ENCODE measurements at regions not wholly inside any gene's neighbourhood (a gene's known extent, or its start where the extent isn't known, plus 50 kb on each side); places are given as distances from the start of the nearest gene placed in this dataset.

DNA sequence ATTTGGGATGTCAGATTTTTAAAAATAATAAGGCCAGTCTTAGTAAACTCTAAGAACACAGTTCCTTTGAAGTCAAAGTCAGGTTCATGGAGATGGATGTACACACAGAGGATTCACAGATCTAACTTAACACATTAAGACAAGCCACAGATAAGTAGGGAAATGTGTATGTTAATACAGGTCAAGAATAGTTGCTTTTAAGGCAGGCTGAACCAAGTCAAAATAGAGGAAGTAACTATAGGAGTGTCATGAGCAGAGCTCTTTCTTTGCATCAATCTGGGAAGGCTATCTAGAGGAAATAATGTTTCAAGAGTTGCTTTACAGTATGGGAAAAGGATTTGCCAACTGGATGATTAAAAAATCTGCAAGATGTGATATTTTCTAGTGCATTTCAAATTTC lies 128.0 kb upstream of the FBXO11 start:
- Histone ChIP-seq H3K36me3 (ENCODE audit: control insufficient read depth, insufficient read depth, low read length) (no peaks in the 10 kb centered on the region), H4K20me1 (ENCODE audit: control insufficient read depth, extremely low read depth, insufficient read depth, low read length) (no peaks in the 10 kb centered on the region), H3K4me3 (replicated peaks in 1 of 4; ENCODE audit: control extremely low read depth in 1 of 4, insufficient read depth in 1 of 4, low read depth in 3 of 4, low read length in 4 of 4) (no peak overlapping the region), H3K27ac (ENCODE audit: insufficient read depth, low read length) (no peak overlapping the region), H2AFZ (ENCODE audit: low read length) (no peak overlapping the region), H3K9ac (ENCODE audit: insufficient read depth, low read length) (no peak overlapping the region), H3K27me3 (ENCODE audit: control insufficient read depth, insufficient read depth, low read length) (no peaks in the 10 kb centered on the region), H3K4me1 (ENCODE audit: control insufficient read depth, extremely low read depth, insufficient read depth, low read length) (no peaks in the 10 kb centered on the region), H3K79me2 (ENCODE audit: control insufficient read depth, insufficient read depth, low read length) (no peaks in the 10 kb centered on the region), H3K9me3 (ENCODE audit: control insufficient read depth, insufficient read depth, low read depth, low read length) (no peaks in the 10 kb centered on the region), H3K4me2 (ENCODE audit: extremely low read depth, insufficient read depth, low read length) (no peak overlapping the region)
- no peak for DNase-seq (ENCODE audit: low read depth in 2 of 2)
- TF ChIP-seq, protein P1, sequence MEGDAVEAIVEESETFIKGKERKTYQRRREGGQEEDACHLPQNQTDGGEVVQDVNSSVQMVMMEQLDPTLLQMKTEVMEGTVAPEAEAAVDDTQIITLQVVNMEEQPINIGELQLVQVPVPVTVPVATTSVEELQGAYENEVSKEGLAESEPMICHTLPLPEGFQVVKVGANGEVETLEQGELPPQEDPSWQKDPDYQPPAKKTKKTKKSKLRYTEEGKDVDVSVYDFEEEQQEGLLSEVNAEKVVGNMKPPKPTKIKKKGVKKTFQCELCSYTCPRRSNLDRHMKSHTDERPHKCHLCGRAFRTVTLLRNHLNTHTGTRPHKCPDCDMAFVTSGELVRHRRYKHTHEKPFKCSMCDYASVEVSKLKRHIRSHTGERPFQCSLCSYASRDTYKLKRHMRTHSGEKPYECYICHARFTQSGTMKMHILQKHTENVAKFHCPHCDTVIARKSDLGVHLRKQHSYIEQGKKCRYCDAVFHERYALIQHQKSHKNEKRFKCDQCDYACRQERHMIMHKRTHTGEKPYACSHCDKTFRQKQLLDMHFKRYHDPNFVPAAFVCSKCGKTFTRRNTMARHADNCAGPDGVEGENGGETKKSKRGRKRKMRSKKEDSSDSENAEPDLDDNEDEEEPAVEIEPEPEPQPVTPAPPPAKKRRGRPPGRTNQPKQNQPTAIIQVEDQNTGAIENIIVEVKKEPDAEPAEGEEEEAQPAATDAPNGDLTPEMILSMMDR (conservative IDR thresholded peaks at IDR 0.05 in 1 of 2, IDR thresholded peaks at IDR 0.05 in 1 of 2; ENCODE audit: low read depth in 1 of 2, low read length in 2 of 2): no peak
- no peak for TF ChIP-seq EZH2 (IDR thresholded peaks at IDR 0.05; ENCODE audit: low read length, missing control alignments)

DNA sequence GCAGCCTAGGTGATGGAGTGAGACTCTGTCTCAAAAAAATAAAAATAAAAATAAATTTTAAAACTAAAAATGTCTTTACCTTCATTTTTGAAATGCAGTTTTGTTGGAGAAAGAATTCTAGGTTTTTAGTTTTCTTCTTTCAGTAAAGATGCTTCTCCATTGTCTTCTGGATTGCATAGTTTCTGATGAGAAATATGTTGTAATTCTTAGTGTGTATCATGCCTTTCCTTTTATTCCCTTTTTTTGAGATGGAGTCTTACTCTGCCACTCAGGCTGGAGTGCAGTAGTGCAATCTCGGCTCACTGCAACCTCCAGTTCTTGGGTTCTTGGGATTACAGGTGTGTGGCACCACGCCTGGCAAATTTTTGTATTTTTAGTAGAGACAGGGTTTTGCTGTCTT lies 130.0 kb upstream of the FBXO11 start:
- Histone ChIP-seq H2AFZ (ENCODE audit: low read length) (no peak overlapping the region), H3K9ac (ENCODE audit: insufficient read depth, low read length) (no peak overlapping the region), H4K20me1 (ENCODE audit: control insufficient read depth, extremely low read depth, insufficient read depth, low read length) (no peaks in the 10 kb centered on the region), H3K36me3 (ENCODE audit: control insufficient read depth, insufficient read depth, low read length) (no peaks in the 10 kb centered on the region), H3K9me3 (ENCODE audit: control insufficient read depth, insufficient read depth, low read depth, low read length) (no peaks in the 10 kb centered on the region), H3K4me2 (ENCODE audit: extremely low read depth, insufficient read depth, low read length) (no peak overlapping the region), H3K4me1 (ENCODE audit: control insufficient read depth, extremely low read depth, insufficient read depth, low read length) (no peaks in the 10 kb centered on the region), H3K4me3 (replicated peaks in 1 of 4; ENCODE audit: control extremely low read depth in 1 of 4, insufficient read depth in 1 of 4, low read depth in 3 of 4, low read length in 4 of 4) (no peak overlapping the region), H3K27ac (ENCODE audit: insufficient read depth, low read length) (no peak overlapping the region), H3K27me3 (ENCODE audit: control insufficient read depth, insufficient read depth, low read length) (no peaks in the 10 kb centered on the region), H3K79me2 (ENCODE audit: control insufficient read depth, insufficient read depth, low read length) (no peaks in the 10 kb centered on the region)
- DNase-seq (ENCODE audit: low read depth in 2 of 2): no peak
- TF ChIP-seq, protein P1 (conservative IDR thresholded peaks at IDR 0.05 in 1 of 2, IDR thresholded peaks at IDR 0.05 in 1 of 2; ENCODE audit: low read depth in 1 of 2, low read length in 2 of 2): no peak
- no peak for TF ChIP-seq EZH2 (IDR thresholded peaks at IDR 0.05; ENCODE audit: low read length, missing control alignments)

- H3K36me3 ChIP-seq (ENCODE audit: control insufficient read depth, insufficient read depth, low read length): no peaks in the 10 kb centered on the region
- no peaks in the 10 kb centered on the region for H3K4me1 ChIP-seq (ENCODE audit: control insufficient read depth, extremely low read depth, insufficient read depth, low read length)
- H3K9me3 ChIP-seq (ENCODE audit: control insufficient read depth, insufficient read depth, low read depth, low read length): no peaks in the 10 kb centered on the region
- no peaks in the 10 kb centered on the region for H4K20me1 ChIP-seq (ENCODE audit: control insufficient read depth, extremely low read depth, insufficient read depth, low read length)
- no peaks in the 10 kb centered on the region for H3K79me2 ChIP-seq (ENCODE audit: control insufficient read depth, insufficient read depth, low read length)
- no peak overlapping the region for H2AFZ ChIP-seq (ENCODE audit: low read length)
- H3K27me3 ChIP-seq (ENCODE audit: control insufficient read depth, insufficient read depth, low read length): peaks cover 3% of the 10 kb centered on the region
- no peak overlapping the region for H3K4me3 ChIP-seq (replicated peaks in 1 of 4; ENCODE audit: control extremely low read depth in 1 of 4, insufficient read depth in 1 of 4, low read depth in 3 of 4, low read length in 4 of 4)
- no peak for TF ChIP-seq EZH2 (IDR thresholded peaks at IDR 0.05; ENCODE audit: low read length, missing control alignments)
- TF ChIP-seq, protein P1 (conservative IDR thresholded peaks at IDR 0.05 in 1 of 2, IDR thresholded peaks at IDR 0.05 in 1 of 2; ENCODE audit: low read depth in 1 of 2, low read length in 2 of 2): no peak
- no peak overlapping the region for H3K4me2 ChIP-seq (ENCODE audit: extremely low read depth, insufficient read depth, low read length)
- no peak overlapping the region for H3K27ac ChIP-seq (ENCODE audit: insufficient read depth, low read length)
- no peak for DNase-seq (ENCODE audit: low read depth in 2 of 2)
- H3K9ac ChIP-seq (ENCODE audit: insufficient read depth, low read length): no peak overlapping the region
Measured at GRCh38 chr2:48039209-48039990, 133.1 kb upstream of the FBXO11 start.
